ENCODE measurements at regions not wholly inside any gene's neighbourhood (a gene's known extent, or its start where the extent isn't known, plus 50 kb on each side); places are given as distances from the start of the nearest gene placed in this dataset.

- no peak for TF ChIP-seq EZH2 (IDR thresholded peaks at IDR 0.05; ENCODE audit: low read length, unreplicated experiment)
- TF ChIP-seq, protein P1, sequence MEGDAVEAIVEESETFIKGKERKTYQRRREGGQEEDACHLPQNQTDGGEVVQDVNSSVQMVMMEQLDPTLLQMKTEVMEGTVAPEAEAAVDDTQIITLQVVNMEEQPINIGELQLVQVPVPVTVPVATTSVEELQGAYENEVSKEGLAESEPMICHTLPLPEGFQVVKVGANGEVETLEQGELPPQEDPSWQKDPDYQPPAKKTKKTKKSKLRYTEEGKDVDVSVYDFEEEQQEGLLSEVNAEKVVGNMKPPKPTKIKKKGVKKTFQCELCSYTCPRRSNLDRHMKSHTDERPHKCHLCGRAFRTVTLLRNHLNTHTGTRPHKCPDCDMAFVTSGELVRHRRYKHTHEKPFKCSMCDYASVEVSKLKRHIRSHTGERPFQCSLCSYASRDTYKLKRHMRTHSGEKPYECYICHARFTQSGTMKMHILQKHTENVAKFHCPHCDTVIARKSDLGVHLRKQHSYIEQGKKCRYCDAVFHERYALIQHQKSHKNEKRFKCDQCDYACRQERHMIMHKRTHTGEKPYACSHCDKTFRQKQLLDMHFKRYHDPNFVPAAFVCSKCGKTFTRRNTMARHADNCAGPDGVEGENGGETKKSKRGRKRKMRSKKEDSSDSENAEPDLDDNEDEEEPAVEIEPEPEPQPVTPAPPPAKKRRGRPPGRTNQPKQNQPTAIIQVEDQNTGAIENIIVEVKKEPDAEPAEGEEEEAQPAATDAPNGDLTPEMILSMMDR (conservative IDR thresholded peaks at IDR 0.05; ENCODE audit: low read depth, low read length): no peak
Measured at GRCh38 chr13:107548338-107548737, 667.0 kb downstream of the LIG4 start.

Measured in PC-3 (cell line).